ENCODE measurements at regions not wholly inside any gene's neighbourhood (a gene's known extent, or its start where the extent isn't known, plus 50 kb on each side); places are given as distances from the start of the nearest gene placed in this dataset.
"Not testable (repeated sequence)": the region's sequence is repeated elsewhere in the genome, so short reads cannot be mapped to it uniquely, and the experiment has no call there.

DNA sequence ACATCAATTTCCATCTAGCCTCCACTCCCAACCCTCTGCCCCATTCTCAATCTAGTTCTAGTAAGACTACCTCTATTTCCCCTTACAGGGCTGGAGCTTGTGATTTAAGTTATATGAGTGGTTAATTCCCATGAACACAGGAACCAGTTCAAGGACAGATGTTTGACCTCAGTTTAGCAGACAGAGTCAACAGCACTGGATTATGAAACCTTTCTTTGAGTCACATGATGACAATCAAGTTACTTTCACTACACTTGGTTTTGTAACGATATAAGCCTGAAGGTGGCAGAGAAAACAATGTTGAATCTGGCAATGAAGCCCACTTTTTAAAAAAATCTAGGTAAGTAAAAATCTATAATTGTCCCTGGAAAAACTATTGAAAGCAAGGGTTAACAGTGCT, 1646.2 kb upstream of the FLRT2 start:
- Histone ChIP-seq H3K27ac (ENCODE audit: low read length) (no peak overlapping the region), H3K27me3 (ENCODE audit: low read depth, low read length) (no peaks in the 10 kb centered on the region), H3K4me1 (ENCODE audit: control insufficient read depth in 1 of 2, insufficient read depth in 2 of 2, low read length in 2 of 2) (no peaks in the 10 kb centered on the region), H3K4me3 (ENCODE audit: low read depth in 1 of 2, low read length in 2 of 2) (no peak overlapping the region), H3K36me3 (ENCODE audit: control insufficient read depth in 1 of 2, insufficient read depth in 2 of 2, low read length in 2 of 2) (no peaks in the 10 kb centered on the region), H3K9me3 (ENCODE audit: control insufficient read depth in 1 of 2, low read length in 2 of 2) (no peaks in the 10 kb centered on the region)

GRCh38 chr14:83885837-83886293, 1644.1 kb upstream of the FLRT2 start:
- no peaks in the 10 kb centered on the region for H3K36me3 ChIP-seq (ENCODE audit: control insufficient read depth in 1 of 2, insufficient read depth in 2 of 2, low read length in 2 of 2)
- no peaks in the 10 kb centered on the region for H3K9me3 ChIP-seq (ENCODE audit: control insufficient read depth in 1 of 2, low read length in 2 of 2)
- no peaks in the 10 kb centered on the region for H3K27me3 ChIP-seq (ENCODE audit: low read depth, low read length)
- H3K4me1 ChIP-seq (ENCODE audit: control insufficient read depth in 1 of 2, insufficient read depth in 2 of 2, low read length in 2 of 2) = no peaks in the 10 kb centered on the region
- no peak overlapping the region for H3K4me3 ChIP-seq (ENCODE audit: low read depth in 1 of 2, low read length in 2 of 2)
- no peak overlapping the region for H3K27ac ChIP-seq (ENCODE audit: low read length)

DNA sequence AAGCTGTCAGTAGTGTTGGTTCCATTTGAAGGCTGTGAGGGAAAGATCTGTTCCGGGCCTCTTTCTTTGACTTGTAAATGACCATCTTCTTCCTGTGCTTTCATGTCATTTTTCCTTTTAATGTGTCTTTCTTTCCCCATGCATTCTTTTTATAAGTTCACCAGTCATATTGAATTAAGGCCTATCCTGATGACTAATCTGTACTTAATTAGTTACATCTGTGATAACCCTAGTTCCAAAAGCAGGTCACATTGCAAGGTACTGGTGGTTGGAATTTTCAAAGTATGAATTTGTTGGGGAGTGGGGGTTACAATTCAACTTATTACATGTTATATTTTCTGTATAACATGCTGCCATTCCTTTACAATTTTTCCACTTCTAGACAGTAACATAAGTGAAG, 1642.1 kb upstream of the FLRT2 start:
- Histone ChIP-seq H3K9me3 (ENCODE audit: control insufficient read depth in 1 of 2, low read length in 2 of 2) (no peaks in the 10 kb centered on the region), H3K36me3 (ENCODE audit: control insufficient read depth in 1 of 2, insufficient read depth in 2 of 2, low read length in 2 of 2) (no peaks in the 10 kb centered on the region), H3K27ac (ENCODE audit: low read length) (no peak overlapping the region), H3K27me3 (ENCODE audit: low read depth, low read length) (no peaks in the 10 kb centered on the region), H3K4me3 (ENCODE audit: low read depth in 1 of 2, low read length in 2 of 2) (no peak overlapping the region), H3K4me1 (ENCODE audit: control insufficient read depth in 1 of 2, insufficient read depth in 2 of 2, low read length in 2 of 2) (no peaks in the 10 kb centered on the region)

DNA sequence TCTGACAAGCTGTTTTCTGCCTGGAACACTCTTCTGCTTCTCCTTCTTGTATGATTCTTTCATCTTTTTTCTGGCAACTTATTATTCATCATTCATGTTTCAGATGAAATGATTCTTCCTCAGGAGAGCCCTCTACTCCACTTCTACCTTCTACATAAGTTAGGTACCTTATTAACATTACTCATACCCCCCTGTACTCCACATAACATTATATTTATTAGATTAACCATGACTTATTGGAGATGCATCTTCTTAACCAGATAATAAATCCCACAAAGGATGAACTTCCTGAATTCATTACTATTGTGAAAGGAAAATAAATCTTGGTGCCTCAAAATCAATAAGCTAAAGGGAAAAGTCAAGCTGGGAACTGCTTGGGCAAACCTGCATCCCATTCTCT, 1636.5 kb upstream of the FLRT2 start:
- H3K27me3 ChIP-seq (ENCODE audit: low read depth, low read length) = no peaks in the 10 kb centered on the region
- no peak overlapping the region for H3K4me3 ChIP-seq (ENCODE audit: low read depth in 1 of 2, low read length in 2 of 2)
- no peak overlapping the region for H3K27ac ChIP-seq (ENCODE audit: low read length)
- no peaks in the 10 kb centered on the region for H3K36me3 ChIP-seq (ENCODE audit: control insufficient read depth in 1 of 2, insufficient read depth in 2 of 2, low read length in 2 of 2)
- H3K9me3 ChIP-seq (ENCODE audit: control insufficient read depth in 1 of 2, low read length in 2 of 2) = no peaks in the 10 kb centered on the region
- no peaks in the 10 kb centered on the region for H3K4me1 ChIP-seq (ENCODE audit: control insufficient read depth in 1 of 2, insufficient read depth in 2 of 2, low read length in 2 of 2)

GRCh38 chr14:83894568-83894967, 1635.4 kb upstream of the FLRT2 start:
- no peaks in the 10 kb centered on the region for H3K4me1 ChIP-seq (ENCODE audit: control insufficient read depth in 1 of 2, insufficient read depth in 2 of 2, low read length in 2 of 2)
- H3K27ac ChIP-seq (ENCODE audit: low read length) = no peak overlapping the region
- H3K27me3 ChIP-seq (ENCODE audit: low read depth, low read length) = no peaks in the 10 kb centered on the region
- H3K4me3 ChIP-seq (ENCODE audit: low read depth in 1 of 2, low read length in 2 of 2) = no peak overlapping the region
- no peaks in the 10 kb centered on the region for H3K9me3 ChIP-seq (ENCODE audit: control insufficient read depth in 1 of 2, low read length in 2 of 2)
- no peaks in the 10 kb centered on the region for H3K36me3 ChIP-seq (ENCODE audit: control insufficient read depth in 1 of 2, insufficient read depth in 2 of 2, low read length in 2 of 2)

GRCh38 chr14:83898558-83898957, 1631.4 kb upstream of the FLRT2 start:
- H3K27me3 ChIP-seq (ENCODE audit: low read depth, low read length); H3K27ac ChIP-seq (ENCODE audit: low read length); H3K4me1 ChIP-seq (ENCODE audit: control insufficient read depth in 1 of 2, insufficient read depth in 2 of 2, low read length in 2 of 2); H3K9me3 ChIP-seq (ENCODE audit: control insufficient read depth in 1 of 2, low read length in 2 of 2); H3K36me3 ChIP-seq (ENCODE audit: control insufficient read depth in 1 of 2, insufficient read depth in 2 of 2, low read length in 2 of 2); H3K4me3 ChIP-seq (ENCODE audit: low read depth in 1 of 2, low read length in 2 of 2): not testable (repeated sequence)

- Histone ChIP-seq H3K9me3 (ENCODE audit: control insufficient read depth in 1 of 2, low read length in 2 of 2) (no peaks in the 10 kb centered on the region), H3K4me3 (ENCODE audit: low read depth in 1 of 2, low read length in 2 of 2) (no peak overlapping the region), H3K4me1 (ENCODE audit: control insufficient read depth in 1 of 2, insufficient read depth in 2 of 2, low read length in 2 of 2) (no peaks in the 10 kb centered on the region), H3K36me3 (ENCODE audit: control insufficient read depth in 1 of 2, insufficient read depth in 2 of 2, low read length in 2 of 2) (no peaks in the 10 kb centered on the region), H3K27ac (ENCODE audit: low read length) (no peak overlapping the region), H3K27me3 (ENCODE audit: low read depth, low read length) (no peaks in the 10 kb centered on the region)
Observed at GRCh38 chr14:83899706-83900105, 1630.2 kb upstream of the FLRT2 start.

DNA sequence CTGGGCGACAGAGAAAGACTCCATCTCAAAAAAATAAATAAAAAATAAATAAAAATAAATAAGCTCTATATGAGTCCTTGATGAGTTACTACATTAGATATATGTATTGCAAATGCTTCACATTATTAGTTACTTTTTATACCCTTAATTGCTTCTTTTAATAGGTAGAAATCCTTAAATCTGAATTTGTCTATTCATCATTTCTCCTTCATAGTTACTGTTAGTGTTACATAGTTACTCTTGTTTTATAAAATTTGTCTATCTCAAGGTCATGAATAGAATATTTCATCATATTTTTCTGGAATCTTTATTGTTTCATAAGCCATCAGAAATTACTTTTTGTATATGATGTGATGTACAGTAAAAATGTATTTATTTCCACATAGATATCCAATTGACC, 1624.8 kb upstream of the FLRT2 start:
- no peak overlapping the region for H3K27ac ChIP-seq (ENCODE audit: low read length)
- no peaks in the 10 kb centered on the region for H3K36me3 ChIP-seq (ENCODE audit: control insufficient read depth in 1 of 2, insufficient read depth in 2 of 2, low read length in 2 of 2)
- H3K9me3 ChIP-seq (ENCODE audit: control insufficient read depth in 1 of 2, low read length in 2 of 2) = no peaks in the 10 kb centered on the region
- H3K4me3 ChIP-seq (ENCODE audit: low read depth in 1 of 2, low read length in 2 of 2) = no peak overlapping the region
- no peaks in the 10 kb centered on the region for H3K4me1 ChIP-seq (ENCODE audit: control insufficient read depth in 1 of 2, insufficient read depth in 2 of 2, low read length in 2 of 2)
- H3K27me3 ChIP-seq (ENCODE audit: low read depth, low read length) = no peaks in the 10 kb centered on the region

- Histone ChIP-seq H3K27ac (ENCODE audit: low read length) (no peak overlapping the region), H3K9me3 (ENCODE audit: control insufficient read depth in 1 of 2, low read length in 2 of 2) (no peaks in the 10 kb centered on the region), H3K4me1 (ENCODE audit: control insufficient read depth in 1 of 2, insufficient read depth in 2 of 2, low read length in 2 of 2) (no peaks in the 10 kb centered on the region), H3K36me3 (ENCODE audit: control insufficient read depth in 1 of 2, insufficient read depth in 2 of 2, low read length in 2 of 2) (no peaks in the 10 kb centered on the region), H3K4me3 (ENCODE audit: low read depth in 1 of 2, low read length in 2 of 2) (no peak overlapping the region), H3K27me3 (ENCODE audit: low read depth, low read length) (no peaks in the 10 kb centered on the region)
Observed at GRCh38 chr14:83908419-83908818, 1621.5 kb upstream of the FLRT2 start.

DNA sequence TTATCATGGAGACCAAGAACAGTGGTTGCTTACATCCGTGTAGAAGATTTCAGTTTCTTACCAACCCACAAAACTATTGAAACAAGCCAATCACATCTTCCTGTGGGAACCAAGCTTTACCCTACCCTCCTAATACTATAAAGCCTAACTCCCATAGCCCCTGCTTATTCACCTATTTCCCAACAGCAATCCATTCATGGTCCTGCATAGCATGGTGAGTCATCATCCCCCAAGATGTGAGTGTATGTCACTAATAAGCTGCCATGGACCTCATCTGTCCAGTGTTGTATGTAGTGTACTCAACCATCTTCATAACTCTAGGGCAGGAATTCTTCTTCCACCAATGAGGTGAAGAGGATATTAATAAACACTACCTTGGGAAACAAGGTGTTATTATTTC, 1620.4 kb upstream of the FLRT2 start:
- H3K36me3 ChIP-seq (ENCODE audit: control insufficient read depth in 1 of 2, insufficient read depth in 2 of 2, low read length in 2 of 2) = no peaks in the 10 kb centered on the region

GRCh38 chr14:83912032-83912642, 1617.8 kb upstream of the FLRT2 start:
- no peaks in the 10 kb centered on the region for H3K36me3 ChIP-seq (ENCODE audit: control insufficient read depth in 1 of 2, insufficient read depth in 2 of 2, low read length in 2 of 2)
- no peak overlapping the region for H3K4me3 ChIP-seq (ENCODE audit: low read depth in 1 of 2, low read length in 2 of 2)
- no peaks in the 10 kb centered on the region for H3K9me3 ChIP-seq (ENCODE audit: control insufficient read depth in 1 of 2, low read length in 2 of 2)
- no peak overlapping the region for H3K27ac ChIP-seq (ENCODE audit: low read length)
- H3K4me1 ChIP-seq (ENCODE audit: control insufficient read depth in 1 of 2, insufficient read depth in 2 of 2, low read length in 2 of 2) = no peaks in the 10 kb centered on the region
- no peaks in the 10 kb centered on the region for H3K27me3 ChIP-seq (ENCODE audit: low read depth, low read length)

More for the DNA sequence above, 1620.4 kb upstream of the FLRT2 start:
- Histone ChIP-seq H3K27me3 (ENCODE audit: low read depth, low read length) (no peaks in the 10 kb centered on the region), H3K4me3 (ENCODE audit: low read depth in 1 of 2, low read length in 2 of 2) (no peak overlapping the region), H3K9me3 (ENCODE audit: control insufficient read depth in 1 of 2, low read length in 2 of 2) (no peaks in the 10 kb centered on the region), H3K27ac (ENCODE audit: low read length) (no peak overlapping the region), H3K4me1 (ENCODE audit: control insufficient read depth in 1 of 2, insufficient read depth in 2 of 2, low read length in 2 of 2) (no peaks in the 10 kb centered on the region)

GRCh38 chr14:83913476-83913875, 1616.5 kb upstream of the FLRT2 start:
- H3K27ac ChIP-seq (ENCODE audit: low read length) = no peak overlapping the region
- H3K27me3 ChIP-seq (ENCODE audit: low read depth, low read length) = no peaks in the 10 kb centered on the region
- H3K9me3 ChIP-seq (ENCODE audit: control insufficient read depth in 1 of 2, low read length in 2 of 2) = no peaks in the 10 kb centered on the region
- no peaks in the 10 kb centered on the region for H3K36me3 ChIP-seq (ENCODE audit: control insufficient read depth in 1 of 2, insufficient read depth in 2 of 2, low read length in 2 of 2)
- no peaks in the 10 kb centered on the region for H3K4me1 ChIP-seq (ENCODE audit: control insufficient read depth in 1 of 2, insufficient read depth in 2 of 2, low read length in 2 of 2)
- H3K4me3 ChIP-seq (ENCODE audit: low read depth in 1 of 2, low read length in 2 of 2) = no peak overlapping the region
